CD14-positive monocyte (primary cell): ENCODE measurements at regions not wholly inside any gene's neighbourhood (a gene's known extent, or its start where the extent isn't known, plus 50 kb on each side); places are given as distances from the start of the nearest gene placed in this dataset.
"Not testable (repeated sequence)": the region's sequence is repeated elsewhere in the genome, so short reads cannot be mapped to it uniquely, and the experiment has no call there.

Experiments
- DNase-seq, 3 donors: peaks; one replicate each; pipeline ENCODE4 v3.0.0-alpha.2; 2011 to 2022
- H2AFZ ChIP-seq: 2 replicates; pipeline ENCODE4 v1.6.0; 2012; ENCODE audit warnings: mild to moderate bottlenecking, low read depth, low read length, inconsistent platforms; ENCODE audit not compliant: insufficient read depth, poor library complexity, severe bottlenecking
- H3K27ac ChIP-seq, 2 donors: 1 replicate in 1 of 2; 2 replicates in 1 of 2; pipeline ENCODE4 v1.5.1; 2012 to 2013; ENCODE audit warnings: low read length in 2 of 2, control low read depth in 1 of 2, inconsistent platforms in 1 of 2, low read depth in 1 of 2, mild to moderate bottlenecking in 1 of 2
- H3K27me3 ChIP-seq, 2 donors: one replicate each; pipeline versions ENCODE4 v1.6.0 to v1.6.1; 2011 to 2013; ENCODE audit warnings: low read length in 2 of 2; ENCODE audit not compliant: control insufficient read depth in 2 of 2, insufficient read depth in 2 of 2
- H3K36me3 ChIP-seq, 2 donors: replicated peaks in 1 of 2; 1 replicate in 1 of 2; 2 replicates in 1 of 2; pipeline versions ENCODE4 v1.5.1 to v1.6.1; 2012 to 2013; ENCODE audit warnings: low read length in 2 of 2, control low read depth in 1 of 2, inconsistent platforms in 1 of 2, mild to moderate bottlenecking in 1 of 2; ENCODE audit not compliant: insufficient read depth in 2 of 2, control insufficient read depth in 1 of 2
- H3K4me1 ChIP-seq, 2 donors: 1 replicate in 1 of 2; 2 replicates in 1 of 2; pipeline versions ENCODE4 v1.5.1 to v1.6.1; 2012 to 2013; ENCODE audit warnings: low read length in 2 of 2, control low read depth in 1 of 2, inconsistent platforms in 1 of 2, mild to moderate bottlenecking in 1 of 2, moderate library complexity in 1 of 2; ENCODE audit not compliant: insufficient read depth in 2 of 2, control insufficient read depth in 1 of 2
- H3K4me2 ChIP-seq: replicated peaks from 2 replicates; pipeline ENCODE3; 2012; ENCODE audit warnings: low read length, moderate library complexity, mild to moderate bottlenecking; ENCODE audit not compliant: poor library complexity, severe bottlenecking; ENCODE audit errors: extremely low read depth
- H3K4me3 ChIP-seq, 3 experiments: fragments of 200-600 bp in 1 of 3; sonication (generic) in 1 of 3; replicated peaks in 1 of 3; 1 replicate in 2 of 3; 2 replicates in 1 of 3; pipeline ENCODE4 v1.5.1; 2011 to 2013; ENCODE audit warnings: low read length in 3 of 3, mild to moderate bottlenecking in 3 of 3, control low read depth in 2 of 3, low read depth in 2 of 3, inconsistent platforms in 1 of 3, moderate library complexity in 1 of 3
- H3K79me2 ChIP-seq: 2 replicates; pipeline ENCODE4 v1.6.0; 2012; ENCODE audit warnings: mild to moderate bottlenecking, control low read depth, inconsistent platforms, low read length, moderate library complexity; ENCODE audit not compliant: insufficient read depth
- H3K9ac ChIP-seq: 2 replicates; pipeline ENCODE4 v1.6.0; 2017; ENCODE audit warnings: low read length, mild to moderate bottlenecking; ENCODE audit not compliant: insufficient read depth, poor library complexity, severe bottlenecking
- H3K9me3 ChIP-seq, 2 donors: replicated peaks in 1 of 2; 1 replicate in 1 of 2; 2 replicates in 1 of 2; pipeline versions ENCODE4 v1.5.1 to v1.6.1; 2012 to 2013; ENCODE audit warnings: low read length in 2 of 2, control low read depth in 1 of 2; ENCODE audit not compliant: control insufficient read depth in 1 of 2, insufficient read depth in 1 of 2
- H4K20me1 ChIP-seq: 2 replicates; pipeline ENCODE4 v1.6.0; 2012; ENCODE audit warnings: mild to moderate bottlenecking, low read length, control low read depth, moderate library complexity; ENCODE audit not compliant: insufficient read depth
- H3K27ac Mint-ChIP-seq, 7 donors: one replicate each; pipeline ENCODE4 v1.8.0; 2020; ENCODE audit warnings: mild to moderate bottlenecking in 7 of 7, mixed read lengths in 7 of 7, moderate library complexity in 6 of 7, inconsistent platforms in 2 of 7
- H3K27me3 Mint-ChIP-seq, 3 donors: one replicate each; pipeline ENCODE4 v1.8.0; 2021 to 2022; ENCODE audit warnings: low read depth in 3 of 3, mild to moderate bottlenecking in 3 of 3, mixed read lengths in 3 of 3, moderate library complexity in 3 of 3, inconsistent platforms in 1 of 3
- H3K36me3 Mint-ChIP-seq, 2 donors: one replicate each; pipeline ENCODE4 v1.8.0; 2020; ENCODE audit warnings: mixed read lengths in 2 of 2, inconsistent platforms in 1 of 2, mild to moderate bottlenecking in 1 of 2
- H3K4me1 Mint-ChIP-seq: one replicate; pipeline ENCODE4 v1.8.0; 2020; ENCODE audit warnings: mild to moderate bottlenecking, mixed read lengths
- H3K4me3 Mint-ChIP-seq, 2 donors: one replicate each; pipeline ENCODE4 v1.8.0; 2020; ENCODE audit warnings: mild to moderate bottlenecking in 2 of 2, mixed read lengths in 2 of 2, moderate library complexity in 1 of 2
- H3K9me3 Mint-ChIP-seq, 7 donors: one replicate each; pipeline ENCODE4 v1.8.0; 2020 to 2022; ENCODE audit warnings: mixed read lengths in 7 of 7, mild to moderate bottlenecking in 6 of 7, moderate library complexity in 6 of 7, inconsistent platforms in 2 of 7
- CTCF ChIP-seq: fragments of 200-600 bp; IDR thresholded peaks from one replicate; pipeline ENCODE4 v1.8.0; 2022; ENCODE audit warnings: antibody characterized with exemption, mild to moderate bottlenecking
- WGBS: methylation state at CpG from one replicate; pipeline ENCODE4 v1.1.5; 2013; ENCODE audit warnings: missing lambda C conversion rate; ENCODE audit not compliant: insufficient coverage; 5-methylcytosine and 5-hydroxymethylcytosine counted together
- intact Hi-C, 2 donors: fragments of 100-400 bp; cut with micrococcal nuclease; formaldehyde crosslinking; loops; one replicate each; pipeline versions ENCODE4 v1.15.0 to v1.15.1; 2023

DNA sequence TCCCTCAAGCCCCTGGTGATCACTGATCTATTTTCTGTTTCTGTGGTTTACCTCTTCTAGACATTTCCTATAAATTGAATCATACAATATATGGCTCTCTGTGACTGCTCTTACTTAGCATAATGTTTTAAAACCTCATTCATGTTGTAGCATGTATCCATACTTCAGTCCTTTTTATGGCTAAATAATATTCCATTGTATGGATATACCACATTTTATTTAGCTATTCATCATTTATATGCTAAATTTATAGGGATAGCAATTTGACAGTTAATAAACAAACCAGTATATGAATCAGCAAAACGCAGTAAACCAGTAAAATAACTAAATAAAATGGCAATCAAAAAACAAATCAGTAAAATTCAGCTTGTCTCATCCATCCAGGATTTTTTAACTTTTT lies 286.1 kb upstream of the HNRNPA3 start:
- H3K9me3 ChIP-seq: no peaks in the 10 kb centered on the region
- Mint-ChIP-seq H3K27ac (no peak overlapping the region), H3K4me1 (no peaks in the 10 kb centered on the region), H3K27me3 (peaks cover 0 to 2% (median 0%) of the 10 kb centered on the region in 3 donors), H3K36me3 (no peaks in the 10 kb centered on the region), H3K4me3 (no peak overlapping the region), H3K9me3 (peaks cover 0 to 4% (median 2%) of the 10 kb centered on the region in 7 donors)
- intact Hi-C loops: no loop called here
- no peak for DNase-seq
- no peak overlapping the region for H2AFZ ChIP-seq
- no peak overlapping the region for H3K27ac ChIP-seq
- H4K20me1 ChIP-seq: no peaks in the 10 kb centered on the region
- H3K4me3 ChIP-seq: no peak overlapping the region
- no peaks in the 10 kb centered on the region for H3K79me2 ChIP-seq
- TF ChIP-seq CTCF: no peak
- H3K9ac ChIP-seq: no peak overlapping the region
- no peak overlapping the region for H3K4me2 ChIP-seq
- no peaks in the 10 kb centered on the region for H3K4me1 ChIP-seq
- H3K36me3 ChIP-seq: no peaks in the 10 kb centered on the region
- no peaks in the 10 kb centered on the region for H3K27me3 ChIP-seq
- WGBS: no CpG with 5 or more reads among the region's 1 CpG

DNA sequence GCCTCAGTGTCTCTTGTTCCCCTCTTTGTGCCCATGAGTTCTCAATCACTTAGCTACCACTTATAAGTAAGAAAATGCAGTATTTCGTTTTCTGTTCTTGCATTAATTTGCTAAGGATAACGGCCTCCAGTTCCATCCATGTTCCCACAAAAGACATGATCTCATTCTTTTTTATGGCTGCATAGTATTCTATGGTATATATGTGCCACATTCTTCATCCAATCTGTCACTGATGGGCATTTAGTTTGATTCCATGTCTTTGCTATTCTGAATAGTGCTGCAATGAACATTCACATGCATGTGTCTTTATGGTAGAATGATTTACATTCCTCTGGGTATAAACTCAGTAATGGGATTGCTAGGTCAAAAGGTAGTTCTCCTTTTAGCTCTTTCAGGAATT lies 283.2 kb upstream of the HNRNPA3 start:
- H3K4me3 ChIP-seq, H2AFZ ChIP-seq, H3K4me3 Mint-ChIP-seq, H4K20me1 ChIP-seq, H3K9ac ChIP-seq, H3K4me1 ChIP-seq, H3K4me1 Mint-ChIP-seq, H3K9me3 ChIP-seq, H3K4me2 ChIP-seq, H3K27me3 ChIP-seq, DNase-seq, intact Hi-C loops, H3K36me3 Mint-ChIP-seq, H3K27ac Mint-ChIP-seq, H3K79me2 ChIP-seq, H3K36me3 ChIP-seq, H3K27me3 Mint-ChIP-seq, H3K27ac ChIP-seq, H3K9me3 Mint-ChIP-seq: not testable (repeated sequence)
- WGBS: no CpG with 5 or more reads among the region's 2 CpGs
